IMR-90 (cell line): ENCODE measurements at regions not wholly inside any gene's neighbourhood (a gene's known extent, or its start where the extent isn't known, plus 50 kb on each side); places are given as distances from the start of the nearest gene placed in this dataset.

ENCODE experiments used
- BHLHE40 ChIP-seq: fragments of 150-350 bp; IDR thresholded peaks from 2 replicates; pipeline ENCODE4 v1.6.1; 2016; ENCODE audit warnings: mild to moderate bottlenecking, low read depth, low read length
- CEBPB ChIP-seq: IDR thresholded peaks from 2 replicates; pipeline ENCODE4 v1.6.1; 2012; ENCODE audit warnings: low read depth, low read length, improper control_type of control experiment
- FOS ChIP-seq: fragments of 150-350 bp; IDR thresholded peaks from 2 replicates; pipeline ENCODE4 v1.6.1; 2016; ENCODE audit warnings: low read depth, low read length
- MAZ ChIP-seq: IDR thresholded peaks from 2 replicates; pipeline ENCODE4 v1.6.1; 2012; ENCODE audit warnings: low read depth, mild to moderate bottlenecking, low read length, improper control_type of control experiment, moderate library complexity, borderline replicate concordance
- MXI1 ChIP-seq: IDR thresholded peaks from 2 replicates; pipeline ENCODE4 v1.6.1; 2012; ENCODE audit warnings: low read depth, mild to moderate bottlenecking, low read length, moderate library complexity, borderline replicate concordance
- POLR2A ChIP-seq: IDR thresholded peaks from 2 replicates; pipeline ENCODE4 v1.6.1; 2012; ENCODE audit warnings: mild to moderate bottlenecking, low read depth, low read length
- RAD21 ChIP-seq: IDR thresholded peaks from 2 replicates; pipeline ENCODE4 v1.6.1; 2012; ENCODE audit warnings: low read length, improper control_type of control experiment
- SMC3 ChIP-seq: fragments of 150-350 bp; IDR thresholded peaks from 2 replicates; pipeline ENCODE4 v1.6.1; 2016; ENCODE audit warnings: low read depth, mild to moderate bottlenecking, antibody characterized with exemption, low read length, moderate library complexity
- TF ChIP-seq, protein P1 (sequence below): conservative IDR thresholded peaks from 2 replicates; pipeline ENCODE4 v1.5.1; 2012; ENCODE audit warnings: mild to moderate bottlenecking, low read depth, low read length, improper control_type of control experiment
- TF ChIP-seq, protein P2 (sequence below): fragments of 150-350 bp; IDR thresholded peaks from 2 replicates; pipeline ENCODE4 v1.6.1; 2017; ENCODE audit warnings: mild to moderate bottlenecking, antibody characterized with exemption, low read length, low read depth
- TF ChIP-seq, protein P3 (sequence below): fragments of 150-350 bp; IDR thresholded peaks from 2 replicates; pipeline ENCODE4 v1.6.1; 2016; ENCODE audit warnings: low read depth, mild to moderate bottlenecking, low read length, moderate library complexity, borderline replicate concordance

DNA sequence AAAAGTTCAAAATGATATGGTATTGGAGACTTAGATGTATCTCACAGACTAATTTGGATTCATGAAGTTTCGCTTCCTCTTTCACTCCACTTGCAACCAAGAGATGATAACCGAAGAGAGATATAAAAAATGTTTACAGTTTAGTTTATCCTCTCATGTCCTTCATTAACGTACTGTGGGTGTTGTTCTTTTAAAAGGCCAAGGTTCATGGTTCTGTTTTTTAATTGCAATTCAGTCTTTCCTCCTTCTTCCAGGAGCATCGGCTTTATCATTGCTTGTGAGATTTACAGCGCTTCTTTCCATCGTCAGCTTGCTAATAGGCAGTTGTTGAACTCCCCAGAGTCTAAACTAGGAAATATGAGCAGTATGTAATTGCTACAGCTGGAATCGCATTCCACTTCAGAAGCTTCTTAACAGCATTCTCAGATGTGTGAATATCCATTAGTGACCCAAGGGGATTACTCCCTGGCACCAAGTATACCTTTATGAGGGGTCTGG, 75.9 kb upstream of the HGF start:
- TF ChIP-seq BHLHE40, result no peak
- TF ChIP-seq, protein P1, sequence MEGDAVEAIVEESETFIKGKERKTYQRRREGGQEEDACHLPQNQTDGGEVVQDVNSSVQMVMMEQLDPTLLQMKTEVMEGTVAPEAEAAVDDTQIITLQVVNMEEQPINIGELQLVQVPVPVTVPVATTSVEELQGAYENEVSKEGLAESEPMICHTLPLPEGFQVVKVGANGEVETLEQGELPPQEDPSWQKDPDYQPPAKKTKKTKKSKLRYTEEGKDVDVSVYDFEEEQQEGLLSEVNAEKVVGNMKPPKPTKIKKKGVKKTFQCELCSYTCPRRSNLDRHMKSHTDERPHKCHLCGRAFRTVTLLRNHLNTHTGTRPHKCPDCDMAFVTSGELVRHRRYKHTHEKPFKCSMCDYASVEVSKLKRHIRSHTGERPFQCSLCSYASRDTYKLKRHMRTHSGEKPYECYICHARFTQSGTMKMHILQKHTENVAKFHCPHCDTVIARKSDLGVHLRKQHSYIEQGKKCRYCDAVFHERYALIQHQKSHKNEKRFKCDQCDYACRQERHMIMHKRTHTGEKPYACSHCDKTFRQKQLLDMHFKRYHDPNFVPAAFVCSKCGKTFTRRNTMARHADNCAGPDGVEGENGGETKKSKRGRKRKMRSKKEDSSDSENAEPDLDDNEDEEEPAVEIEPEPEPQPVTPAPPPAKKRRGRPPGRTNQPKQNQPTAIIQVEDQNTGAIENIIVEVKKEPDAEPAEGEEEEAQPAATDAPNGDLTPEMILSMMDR, result no peak
- no peak for TF ChIP-seq MAZ
- TF ChIP-seq POLR2A, result no peak
- TF ChIP-seq FOS, result no peak
- TF ChIP-seq, protein P2, sequence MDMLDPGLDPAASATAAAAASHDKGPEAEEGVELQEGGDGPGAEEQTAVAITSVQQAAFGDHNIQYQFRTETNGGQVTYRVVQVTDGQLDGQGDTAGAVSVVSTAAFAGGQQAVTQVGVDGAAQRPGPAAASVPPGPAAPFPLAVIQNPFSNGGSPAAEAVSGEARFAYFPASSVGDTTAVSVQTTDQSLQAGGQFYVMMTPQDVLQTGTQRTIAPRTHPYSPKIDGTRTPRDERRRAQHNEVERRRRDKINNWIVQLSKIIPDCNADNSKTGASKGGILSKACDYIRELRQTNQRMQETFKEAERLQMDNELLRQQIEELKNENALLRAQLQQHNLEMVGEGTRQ, result no peak
- TF ChIP-seq, protein P3, sequence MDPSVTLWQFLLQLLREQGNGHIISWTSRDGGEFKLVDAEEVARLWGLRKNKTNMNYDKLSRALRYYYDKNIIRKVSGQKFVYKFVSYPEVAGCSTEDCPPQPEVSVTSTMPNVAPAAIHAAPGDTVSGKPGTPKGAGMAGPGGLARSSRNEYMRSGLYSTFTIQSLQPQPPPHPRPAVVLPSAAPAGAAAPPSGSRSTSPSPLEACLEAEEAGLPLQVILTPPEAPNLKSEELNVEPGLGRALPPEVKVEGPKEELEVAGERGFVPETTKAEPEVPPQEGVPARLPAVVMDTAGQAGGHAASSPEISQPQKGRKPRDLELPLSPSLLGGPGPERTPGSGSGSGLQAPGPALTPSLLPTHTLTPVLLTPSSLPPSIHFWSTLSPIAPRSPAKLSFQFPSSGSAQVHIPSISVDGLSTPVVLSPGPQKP, result no peak
- TF ChIP-seq CEBPB, result no peak
- TF ChIP-seq MXI1, result no peak
- TF ChIP-seq SMC3, result no peak
- TF ChIP-seq RAD21, result no peak
